ENCODE measurements at regions not wholly inside any gene's neighbourhood (a gene's known extent, or its start where the extent isn't known, plus 50 kb on each side); places are given as distances from the start of the nearest gene placed in this dataset.
"Not testable (repeated sequence)": the region's sequence is repeated elsewhere in the genome, so short reads cannot be mapped to it uniquely, and the experiment has no call there.

- not testable (repeated sequence) for TF ChIP-seq CTCF (IDR thresholded peaks at IDR 0.05; ENCODE audit: low read depth, low read length); POLR2A (IDR thresholded peaks at IDR 0.05; ENCODE audit: extremely low read depth, insufficient read length)
Observed at GRCh38 chr2:111329309-111329708, 208.6 kb downstream of the BCL2L11 start.
